OCI-LY3 (cell line): ENCODE measurements at regions not wholly inside any gene's neighbourhood (a gene's known extent, or its start where the extent isn't known, plus 50 kb on each side); places are given as distances from the start of the nearest gene placed in this dataset.

Experiments used
- CTCF ChIP-seq: fragments of 200-600, 300-600 bp; sonication (generic); IDR thresholded peaks from 2 replicates; pipeline ENCODE4 v1.5.1; 2014; ENCODE audit warnings: antibody characterized with exemption, low read length, low read depth
- EZH2phosphoT487 ChIP-seq: fragments of 200-600 bp; shearing (Covaris generic); IDR thresholded peaks from 2 replicates; pipeline ENCODE4 v1.6.1; 2018; ENCODE audit warnings: antibody characterized with exemption, mixed run types, low read depth

- no peak for TF ChIP-seq CTCF
- TF ChIP-seq EZH2phosphoT487 = no peak
Observed at GRCh38 chr14:53851394-53852090, 105.1 kb downstream of the BMP4 start.
